Ishikawa (cell line): ENCODE measurements at regions not wholly inside any gene's neighbourhood (a gene's known extent, or its start where the extent isn't known, plus 50 kb on each side); places are given as distances from the start of the nearest gene placed in this dataset.

Source experiments
- CEBPB ChIP-seq: IDR thresholded peaks from 2 replicates; pipeline ENCODE4 v1.6.1; 2012
- CREB1 ChIP-seq: IDR thresholded peaks from 2 replicates; pipeline ENCODE4 v1.6.1; 2012; ENCODE audit warnings: low read depth
- EGR1 ChIP-seq: IDR thresholded peaks from 2 replicates; pipeline ENCODE4 v1.6.1; 2012
- EP300 ChIP-seq: IDR thresholded peaks from 2 replicates; pipeline ENCODE4 v1.6.1; 2012; ENCODE audit warnings: borderline replicate concordance
- NFIC ChIP-seq: IDR thresholded peaks from 2 replicates; pipeline ENCODE4 v1.6.1; 2012
- RAD21 ChIP-seq: IDR thresholded peaks from 2 replicates; pipeline ENCODE4 v1.6.1; 2012; ENCODE audit warnings: low read depth
- TAF1 ChIP-seq: IDR thresholded peaks from 2 replicates; pipeline ENCODE4 v1.6.1; 2012; ENCODE audit warnings: low read depth, mild to moderate bottlenecking
- TEAD4 ChIP-seq: IDR thresholded peaks from 2 replicates; pipeline ENCODE4 v1.6.1; 2012
- ZBTB7A ChIP-seq: IDR thresholded peaks from 2 replicates; pipeline ENCODE4 v1.6.1; 2012; ENCODE audit warnings: low read depth
- TF ChIP-seq, protein P1 (sequence below): IDR thresholded peaks from 2 replicates; pipeline ENCODE4 v1.6.1; 2012
- TF ChIP-seq, protein P2 (sequence below): IDR thresholded peaks from 2 replicates; pipeline ENCODE4 v1.6.1; 2012

DNA sequence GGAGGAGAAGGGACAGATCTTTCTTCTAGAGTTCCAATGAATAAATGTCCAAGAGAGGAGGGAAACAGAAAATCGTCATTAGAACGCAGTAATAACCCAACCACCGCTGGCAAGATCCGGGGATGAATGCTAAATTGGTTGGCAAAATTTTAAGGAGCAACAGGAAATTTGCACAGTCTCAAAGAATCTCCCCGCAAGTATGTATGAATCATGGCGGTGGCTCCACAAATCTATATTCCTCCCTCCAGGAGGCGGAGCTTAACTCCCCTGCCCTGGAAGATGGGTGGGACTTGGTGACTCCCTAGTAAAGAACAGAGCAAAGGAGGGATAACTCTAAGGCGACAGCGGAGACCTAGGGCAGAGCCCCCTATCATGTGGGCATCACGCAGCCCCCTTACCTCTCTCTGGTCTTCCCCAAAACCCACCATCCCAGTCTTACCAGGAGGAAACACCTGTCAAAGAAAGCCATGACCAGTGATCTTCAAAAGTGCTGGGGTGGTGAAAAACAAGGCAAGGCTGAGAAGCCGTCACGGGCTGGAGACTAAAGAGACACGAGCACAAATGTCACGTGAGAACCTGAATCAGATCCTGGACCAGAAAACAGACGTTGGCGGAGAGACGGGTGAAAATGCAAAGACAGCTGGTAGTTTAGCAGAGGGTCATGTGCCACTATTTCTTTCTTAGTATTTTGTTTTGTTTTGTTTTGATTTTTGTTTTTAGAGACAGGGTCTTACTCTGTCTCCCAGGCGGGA lies 125.8 kb downstream of the NCOR2 start:
- TF ChIP-seq, protein P1, sequence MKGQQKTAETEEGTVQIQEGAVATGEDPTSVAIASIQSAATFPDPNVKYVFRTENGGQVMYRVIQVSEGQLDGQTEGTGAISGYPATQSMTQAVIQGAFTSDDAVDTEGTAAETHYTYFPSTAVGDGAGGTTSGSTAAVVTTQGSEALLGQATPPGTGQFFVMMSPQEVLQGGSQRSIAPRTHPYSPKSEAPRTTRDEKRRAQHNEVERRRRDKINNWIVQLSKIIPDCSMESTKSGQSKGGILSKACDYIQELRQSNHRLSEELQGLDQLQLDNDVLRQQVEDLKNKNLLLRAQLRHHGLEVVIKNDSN: no peak
- no peak for TF ChIP-seq TEAD4
- no peak for TF ChIP-seq EP300
- no peak for TF ChIP-seq RAD21
- no peak for TF ChIP-seq EGR1
- no peak for TF ChIP-seq TAF1
- TF ChIP-seq, protein P2, sequence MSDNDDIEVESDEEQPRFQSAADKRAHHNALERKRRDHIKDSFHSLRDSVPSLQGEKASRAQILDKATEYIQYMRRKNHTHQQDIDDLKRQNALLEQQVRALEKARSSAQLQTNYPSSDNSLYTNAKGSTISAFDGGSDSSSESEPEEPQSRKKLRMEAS: no peak
- no peak for TF ChIP-seq CEBPB
- no peak for TF ChIP-seq NFIC
- TF ChIP-seq CREB1: no peak
- TF ChIP-seq ZBTB7A: no peak
